Keratinocyte (primary cell): ENCODE measurements at regions not wholly inside any gene's neighbourhood (a gene's known extent, or its start where the extent isn't known, plus 50 kb on each side); places are given as distances from the start of the nearest gene placed in this dataset.

ENCODE experiments used
- DNase-seq: peaks from one replicate; pipeline ENCODE4 v3.0.0-alpha.2; 2011; ENCODE audit warnings: low read depth, missing footprints, low spot score
- FAIRE-seq: peaks from 2 replicates; lab custom pipeline; 2011; peaks lifted over from hg19 to GRCh38; lab: Jason Lieb, UNC
- H2AFZ ChIP-seq: 2 replicates; pipeline ENCODE4 v1.6.0; 2012; ENCODE audit warnings: low read length, control low read depth, inconsistent platforms; ENCODE audit not compliant: control insufficient read depth
- H3K27ac ChIP-seq: 2 replicates; pipeline ENCODE4 v1.5.1; 2011; ENCODE audit warnings: low read length; ENCODE audit not compliant: control insufficient read depth, insufficient read depth
- H3K27me3 ChIP-seq: 3 replicates; pipeline ENCODE4 v1.6.0; 2011; ENCODE audit warnings: low read length; ENCODE audit not compliant: control insufficient read depth, insufficient read depth; ENCODE audit errors: extremely low read depth
- H3K36me3 ChIP-seq, 2 experiments: 2 replicates in 1 of 2; 3 replicates in 1 of 2; pipeline ENCODE4 v1.5.1; 2011; ENCODE audit warnings: low read length in 2 of 2, mild to moderate bottlenecking in 1 of 2; ENCODE audit not compliant: control insufficient read depth in 2 of 2, insufficient read depth in 2 of 2; ENCODE audit errors: extremely low read depth in 1 of 2
- H3K4me1 ChIP-seq: 3 replicates; pipeline ENCODE4 v1.5.1; 2011; ENCODE audit warnings: low read length; ENCODE audit not compliant: control insufficient read depth, insufficient read depth; ENCODE audit errors: extremely low read depth
- H3K4me2 ChIP-seq: 3 replicates; pipeline ENCODE4 v1.6.0; 2011; ENCODE audit warnings: low read depth, low read length; ENCODE audit not compliant: control insufficient read depth, insufficient read depth; ENCODE audit errors: extremely low read depth
- H3K4me3 ChIP-seq, 3 experiments: fragments of 200-600 bp in 1 of 3; sonication (generic) in 1 of 3; 2 replicates in 2 of 3; 3 replicates in 1 of 3; pipeline ENCODE4 v1.5.1; 2011 to 2016; ENCODE audit warnings: low read length in 3 of 3, mild to moderate bottlenecking in 3 of 3, control low read depth in 2 of 3, inconsistent platforms in 1 of 3, low read depth in 1 of 3, mixed read lengths in 1 of 3, mixed run types in 1 of 3, moderate library complexity in 1 of 3; ENCODE audit not compliant: control insufficient read depth in 2 of 3, insufficient read depth in 2 of 3; ENCODE audit errors: extremely low read depth in 1 of 3
- H3K79me2 ChIP-seq: 2 replicates; pipeline ENCODE4 v1.6.0; 2012; ENCODE audit warnings: low read length; ENCODE audit not compliant: control insufficient read depth, insufficient read depth
- H3K9ac ChIP-seq: 3 replicates; pipeline ENCODE4 v1.6.0; 2011; ENCODE audit warnings: low read length; ENCODE audit not compliant: control insufficient read depth, insufficient read depth; ENCODE audit errors: extremely low read depth
- H3K9me1 ChIP-seq: 3 replicates; pipeline ENCODE4 v1.6.0; 2011; ENCODE audit warnings: low read length; ENCODE audit not compliant: control insufficient read depth, insufficient read depth; ENCODE audit errors: extremely low read depth
- H3K9me3 ChIP-seq: 2 replicates; pipeline ENCODE4 v1.5.1; 2012; ENCODE audit warnings: low read depth, low read length; ENCODE audit not compliant: control insufficient read depth
- H4K20me1 ChIP-seq: 3 replicates; pipeline ENCODE4 v1.6.0; 2011; ENCODE audit warnings: low read length; ENCODE audit not compliant: control insufficient read depth, insufficient read depth; ENCODE audit errors: extremely low read depth
- EZH2 ChIP-seq: IDR thresholded peaks from one replicate; pipeline ENCODE4 v1.6.1; 2012; ENCODE audit warnings: inconsistent platforms, mild to moderate bottlenecking, low read length, moderate library complexity
- dilution Hi-C: fragments of 300-500 bp; cut with MboI; formaldehyde crosslinking; loops from one replicate; pipeline ENCODE4 v1.7.0; 2020; ENCODE audit warnings: low sequenced_read_pairs; ENCODE audit not compliant: extremely low pct_ligation_motif_present
- TF ChIP-seq, protein P1 (sequence below), 3 experiments: IDR thresholded peaks in 1 of 3; conservative IDR thresholded peaks in 1 of 3; optimal IDR thresholded peaks in 1 of 3; 2 replicates in 2 of 3; 3 replicates in 1 of 3; pipeline versions ENCODE3 to v1.5.1; 2011; ENCODE audit warnings: low read length in 3 of 3, mild to moderate bottlenecking in 3 of 3, moderate library complexity in 2 of 3, control low read depth in 1 of 3, inconsistent platforms in 1 of 3; ENCODE audit not compliant: insufficient read depth in 2 of 3; ENCODE audit errors: extremely low read depth in 1 of 3

GRCh38 chr11:94700622-94701021, 67.5 kb upstream of the AMOTL1 start:
- dilution Hi-C loops = no loop called here
- no peaks in the 10 kb centered on the region for H3K27me3 ChIP-seq
- FAIRE-seq (no peak), DNase-seq (no peak)
- H3K79me2 ChIP-seq = no peaks in the 10 kb centered on the region
- H3K9me1 ChIP-seq = no peaks in the 10 kb centered on the region
- H4K20me1 ChIP-seq = no peaks in the 10 kb centered on the region
- peaks cover 7% of the 10 kb centered on the region for H3K4me1 ChIP-seq
- H3K4me2 ChIP-seq = no peak overlapping the region
- no peak overlapping the region for H2AFZ ChIP-seq
- H3K36me3 ChIP-seq = no peaks in the 10 kb centered on the region
- H3K27ac ChIP-seq = no peak overlapping the region
- H3K4me3 ChIP-seq = no peak overlapping the region
- no peaks in the 10 kb centered on the region for H3K9me3 ChIP-seq
- no peak overlapping the region for H3K9ac ChIP-seq
- no peak for TF ChIP-seq EZH2
- TF ChIP-seq, protein P1, sequence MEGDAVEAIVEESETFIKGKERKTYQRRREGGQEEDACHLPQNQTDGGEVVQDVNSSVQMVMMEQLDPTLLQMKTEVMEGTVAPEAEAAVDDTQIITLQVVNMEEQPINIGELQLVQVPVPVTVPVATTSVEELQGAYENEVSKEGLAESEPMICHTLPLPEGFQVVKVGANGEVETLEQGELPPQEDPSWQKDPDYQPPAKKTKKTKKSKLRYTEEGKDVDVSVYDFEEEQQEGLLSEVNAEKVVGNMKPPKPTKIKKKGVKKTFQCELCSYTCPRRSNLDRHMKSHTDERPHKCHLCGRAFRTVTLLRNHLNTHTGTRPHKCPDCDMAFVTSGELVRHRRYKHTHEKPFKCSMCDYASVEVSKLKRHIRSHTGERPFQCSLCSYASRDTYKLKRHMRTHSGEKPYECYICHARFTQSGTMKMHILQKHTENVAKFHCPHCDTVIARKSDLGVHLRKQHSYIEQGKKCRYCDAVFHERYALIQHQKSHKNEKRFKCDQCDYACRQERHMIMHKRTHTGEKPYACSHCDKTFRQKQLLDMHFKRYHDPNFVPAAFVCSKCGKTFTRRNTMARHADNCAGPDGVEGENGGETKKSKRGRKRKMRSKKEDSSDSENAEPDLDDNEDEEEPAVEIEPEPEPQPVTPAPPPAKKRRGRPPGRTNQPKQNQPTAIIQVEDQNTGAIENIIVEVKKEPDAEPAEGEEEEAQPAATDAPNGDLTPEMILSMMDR (optimal IDR thresholded peaks at IDR 0.05 in 1 of 3, IDR thresholded peaks at IDR 0.05 in 1 of 3, conservative IDR thresholded peaks at IDR 0.05 in 1 of 3; ENCODE audit: extremely low read depth in 1 of 3, insufficient read depth in 2 of 3, low read length in 3 of 3) = no peak

GRCh38 chr11:94702481-94702880, 65.7 kb upstream of the AMOTL1 start:
- dilution Hi-C loops = no loop called here

More at GRCh38 chr11:94702481-94702880, 65.7 kb upstream of the AMOTL1 start:
- Histone ChIP-seq H3K79me2 (peaks cover 11% of the 10 kb centered on the region), H3K27ac (no peak overlapping the region), H3K9me1 (no peaks in the 10 kb centered on the region), H3K9me3 (no peaks in the 10 kb centered on the region), H3K36me3 (peaks cover 0 to 3% of the 10 kb centered on the region in 2 experiments), H3K4me1 (peaks cover 13% of the 10 kb centered on the region), H3K4me3 (no peak overlapping the region), H3K4me2 (no peak overlapping the region), H2AFZ (no peak overlapping the region), H3K9ac (no peak overlapping the region), H4K20me1 (no peaks in the 10 kb centered on the region), H3K27me3 (no peaks in the 10 kb centered on the region)
- FAIRE-seq = peak; percentile 32
- DNase-seq = no peak
- no peak for TF ChIP-seq EZH2
- TF ChIP-seq, protein P1 (optimal IDR thresholded peaks at IDR 0.05 in 1 of 3, IDR thresholded peaks at IDR 0.05 in 1 of 3, conservative IDR thresholded peaks at IDR 0.05 in 1 of 3; ENCODE audit: extremely low read depth in 1 of 3, insufficient read depth in 2 of 3, low read length in 3 of 3) = no peak
